GM23338 (cell line): ENCODE measurements at regions not wholly inside any gene's neighbourhood (a gene's known extent, or its start where the extent isn't known, plus 50 kb on each side); places are given as distances from the start of the nearest gene placed in this dataset.

Experiments
- ATAC-seq: fragments of 200-7000 bp; cut with Tn5 transposase; 3 replicates; pipeline ENCODE4 v1.9.1; 2020
- DNase-seq: peaks from one replicate; pipeline ENCODE4 v3.0.0-alpha.2; 2015; ENCODE audit warnings: low spot score
- H2AFZ ChIP-seq: fragments of 200-600 bp; sonication (generic); 2 replicates; pipeline ENCODE4 v1.8.0; 2016; ENCODE audit warnings: antibody characterized with exemption, mild to moderate bottlenecking, moderate library complexity
- H3F3A ChIP-seq: fragments of 200-600 bp; sonication (generic); replicated peaks from 2 replicates; pipeline ENCODE4 v1.8.0; 2017; ENCODE audit warnings: antibody characterized with exemption, mixed run types, low read depth
- H3K27ac ChIP-seq: fragments of 200-600 bp; sonication (generic); 2 replicates; pipeline ENCODE4 v1.6.1; 2016; ENCODE audit warnings: low read depth
- H3K27me3 ChIP-seq: fragments of 200-600 bp; sonication (generic); 2 replicates; pipeline ENCODE4 v1.8.0; 2016; ENCODE audit warnings: mild to moderate bottlenecking, mixed run types, moderate library complexity; ENCODE audit not compliant: insufficient read depth
- H3K36me3 ChIP-seq: fragments of 200-600 bp; sonication (generic); 2 replicates; pipeline ENCODE4 v1.8.0; 2016; ENCODE audit warnings: mild to moderate bottlenecking; ENCODE audit not compliant: insufficient read depth
- H3K4me1 ChIP-seq: fragments of 200-600 bp; sonication (generic); 2 replicates; pipeline ENCODE4 v1.8.0; 2016; ENCODE audit warnings: mild to moderate bottlenecking, moderate library complexity; ENCODE audit not compliant: insufficient read depth
- H3K4me2 ChIP-seq: fragments of 200-600 bp; sonication (generic); 2 replicates; pipeline ENCODE4 v1.7.1; 2017; ENCODE audit warnings: mixed run types
- H3K4me3 ChIP-seq: fragments of 200-600 bp; sonication (generic); 2 replicates; pipeline ENCODE4 v1.6.1; 2016; ENCODE audit warnings: mixed run types
- H3K79me2 ChIP-seq: fragments of 200-600 bp; sonication (generic); replicated peaks from 2 replicates; pipeline ENCODE4 v1.8.0; 2017; ENCODE audit warnings: mild to moderate bottlenecking; ENCODE audit not compliant: insufficient read depth
- H3K9me2 ChIP-seq: fragments of 200-600 bp; sonication (generic); 2 replicates; pipeline ENCODE4 v1.8.0; 2017; ENCODE audit not compliant: insufficient read depth
- H4K20me1 ChIP-seq: fragments of 200-600 bp; sonication (generic); replicated peaks from 2 replicates; pipeline ENCODE4 v1.8.0; 2017; ENCODE audit warnings: mild to moderate bottlenecking; ENCODE audit not compliant: insufficient read depth
- H3K27ac Mint-ChIP-seq: 2 replicates; pipeline ENCODE4 v1.8.0; 2020; ENCODE audit warnings: inconsistent platforms, mild to moderate bottlenecking, moderate library complexity, mixed read lengths
- H3K27me3 Mint-ChIP-seq: 3 replicates; pipeline ENCODE4 v1.8.0; 2022; ENCODE audit warnings: low read depth, mild to moderate bottlenecking, moderate library complexity, mixed read lengths, inconsistent platforms; ENCODE audit not compliant: insufficient read depth, poor library complexity
- H3K36me3 Mint-ChIP-seq: 3 replicates; pipeline ENCODE4 v1.8.0; 2021; ENCODE audit warnings: low read depth, mild to moderate bottlenecking, inconsistent platforms, moderate library complexity, mixed read lengths
- H3K4me1 Mint-ChIP-seq: 3 replicates; pipeline ENCODE4 v1.8.0; 2020; ENCODE audit warnings: mild to moderate bottlenecking, inconsistent platforms, mixed read lengths
- H3K4me3 Mint-ChIP-seq: 3 replicates; pipeline ENCODE4 v1.8.0; 2021; ENCODE audit warnings: moderate library complexity, mild to moderate bottlenecking, inconsistent platforms, mixed read lengths
- H3K9me3 Mint-ChIP-seq: 3 replicates; pipeline ENCODE4 v1.8.0; 2020; ENCODE audit warnings: moderate library complexity, mild to moderate bottlenecking, inconsistent platforms, mixed read lengths
- CTCF ChIP-seq, 2 experiments: fragments of 200-600 bp in 1 of 2; sonication (generic) in 1 of 2; conservative IDR thresholded peaks; 2 replicates each; pipeline versions ENCODE4 v1.5.1 to v1.6.1; 2016 to 2017; ENCODE audit warnings: antibody characterized with exemption in 2 of 2, low read depth in 2 of 2, mild to moderate bottlenecking in 2 of 2, moderate library complexity in 1 of 2
- ETS1 ChIP-seq: IDR thresholded peaks from 2 replicates; pipeline ENCODE4 v1.6.1; 2016; ENCODE audit warnings: antibody characterized with exemption
- EZH2 ChIP-seq: fragments of 200-600 bp; sonication (generic); IDR thresholded peaks from one replicate; pipeline ENCODE4 v1.8.0; 2017; ENCODE audit warnings: antibody characterized with exemption, mild to moderate bottlenecking, low read depth; ENCODE audit not compliant: unreplicated experiment
- EZH2phosphoT487 ChIP-seq: fragments of 200-600 bp; sonication (generic); IDR thresholded peaks from one replicate; pipeline ENCODE4 v1.8.1; 2018; ENCODE audit warnings: antibody characterized with exemption; ENCODE audit not compliant: unreplicated experiment
- JUNB ChIP-seq: IDR thresholded peaks from one replicate; pipeline ENCODE4 v1.6.1; 2016; ENCODE audit warnings: antibody characterized with exemption; ENCODE audit not compliant: unreplicated experiment
- POLR2AphosphoS5 ChIP-seq: IDR thresholded peaks from 2 replicates; pipeline ENCODE4 v1.6.1; 2016; ENCODE audit warnings: antibody characterized with exemption, low read depth
- REST ChIP-seq: IDR thresholded peaks from one replicate; pipeline ENCODE4 v1.6.1; 2018; ENCODE audit warnings: antibody characterized with exemption; ENCODE audit not compliant: unreplicated experiment
- STAT1 ChIP-seq: IDR thresholded peaks from one replicate; pipeline ENCODE4 v1.6.1; 2016; ENCODE audit warnings: antibody characterized with exemption; ENCODE audit not compliant: unreplicated experiment
- ZNF114 ChIP-seq: fragments of 250-450 bp; sonication (Bioruptor Pico); IDR thresholded peaks from 2 replicates; pipeline ENCODE4 v1.5.0; 2020; ENCODE audit warnings: mild to moderate bottlenecking, moderate library complexity
- ZNF331 ChIP-seq: fragments of 250-450 bp; sonication (Bioruptor Pico); IDR thresholded peaks from 2 replicates; pipeline ENCODE4 v1.5.0; 2020; ENCODE audit warnings: low read depth, mild to moderate bottlenecking, moderate library complexity

GRCh38 chr1:4010814-4011605 lies 110.9 kb upstream of the C1orf174 start (continued):
- TF ChIP-seq EZH2phosphoT487, result no peak
- no peak for TF ChIP-seq JUNB
- TF ChIP-seq REST, result no peak
- TF ChIP-seq ZNF114 (CRISPR knock-in tag), result no peak
- TF ChIP-seq ETS1, result no peak
- TF ChIP-seq ZNF331 (CRISPR knock-in tag), result no peak
- TF ChIP-seq CTCF (conservative IDR thresholded peaks at IDR 0.05; ENCODE audit: low read depth in 2 of 2), result no peak

- DNase-seq, result no peak
- TF ChIP-seq POLR2AphosphoS5 (no peak), EZH2 (no peak), STAT1 (no peak), ZNF114 (CRISPR knock-in tag) (no peak), ETS1 (no peak)
These were observed 116.5 kb upstream of the C1orf174 start for GRCh38 chr1:4016351-4017130.

More at GRCh38 chr1:4016351-4017130, 116.5 kb upstream of the C1orf174 start:
- ATAC-seq, result no peak
- Mint-ChIP-seq H3K4me1 (peaks cover 2% of the 10 kb centered on the region; the same call in 1 of the 3 replicates), H3K36me3 (peaks cover 21% of the 10 kb centered on the region), H3K4me3 (no peak overlapping the region), H3K27ac (no peak overlapping the region), H3K27me3 (peaks cover 24% of the 10 kb centered on the region), H3K9me3 (peaks cover 82% of the 10 kb centered on the region)
- no peaks in the 10 kb centered on the region for H4K20me1 ChIP-seq
- no peaks in the 10 kb centered on the region for H3K79me2 ChIP-seq
- no peak overlapping the region for H3K4me2 ChIP-seq
- H3K4me3 ChIP-seq, result no peak overlapping the region
- no peak overlapping the region for H3K27ac ChIP-seq
- no peaks in the 10 kb centered on the region for H3K27me3 ChIP-seq
- H2AFZ ChIP-seq, result no peak overlapping the region
- no peaks in the 10 kb centered on the region for H3K36me3 ChIP-seq
- no peaks in the 10 kb centered on the region for H3K4me1 ChIP-seq
- no peaks in the 10 kb centered on the region for H3F3A ChIP-seq
- no peaks in the 10 kb centered on the region for H3K9me2 ChIP-seq
